Neural progenitor cell (in vitro differentiated cells): ENCODE measurements at regions not wholly inside any gene's neighbourhood (a gene's known extent, or its start where the extent isn't known, plus 50 kb on each side); places are given as distances from the start of the nearest gene placed in this dataset.

ENCODE experiments used
- DNase-seq: peaks from one replicate; pipeline ENCODE4 v3.0.0-alpha.2; 2016; ENCODE audit warnings: low spot score
- H2AFZ ChIP-seq: fragments of 200-600 bp; sonication (generic); replicated peaks from 2 replicates; pipeline ENCODE4 v1.6.1; 2016; ENCODE audit warnings: antibody characterized with exemption
- H3F3A ChIP-seq: fragments of 200-600 bp; sonication (generic); 2 replicates; pipeline ENCODE4 v1.6.1; 2016; ENCODE audit warnings: antibody characterized with exemption, low read depth
- H3K27ac ChIP-seq: fragments of 200-600 bp; sonication (generic); 2 replicates; pipeline ENCODE4 v1.5.1; 2016; ENCODE audit warnings: mild to moderate bottlenecking
- H3K27me3 ChIP-seq: fragments of 200-600 bp; sonication (generic); 2 replicates; pipeline ENCODE4 v1.6.1; 2016; ENCODE audit warnings: mild to moderate bottlenecking, moderate library complexity
- H3K36me3 ChIP-seq: fragments of 200-600 bp; sonication (generic); 2 replicates; pipeline ENCODE4 v1.5.1; 2016
- H3K4me1 ChIP-seq: fragments of 200-600 bp; sonication (generic); 2 replicates; pipeline ENCODE4 v1.6.1; 2016; ENCODE audit warnings: mixed run types
- H3K4me2 ChIP-seq: fragments of 200-600 bp; sonication (generic); 2 replicates; pipeline ENCODE4 v1.6.1; 2016
- H3K4me3 ChIP-seq: fragments of 200-600 bp; sonication (generic); 2 replicates; pipeline ENCODE4 v1.5.1; 2016
- H3K79me2 ChIP-seq: fragments of 200-600 bp; sonication (generic); 2 replicates; pipeline ENCODE4 v1.6.1; 2016; ENCODE audit warnings: low read depth
- H3K9ac ChIP-seq: fragments of 200-600 bp; sonication (generic); 2 replicates; pipeline ENCODE4 v1.6.1; 2016
- H3K9me3 ChIP-seq: fragments of 200-600 bp; sonication (generic); 2 replicates; pipeline ENCODE4 v1.5.1; 2016; ENCODE audit warnings: low read depth
- H4K20me1 ChIP-seq: fragments of 200-600 bp; sonication (generic); 2 replicates; pipeline ENCODE4 v1.6.1; 2016; ENCODE audit warnings: low read depth
- H3K27ac Mint-ChIP-seq: 3 replicates; pipeline ENCODE4 v1.8.0; 2021; ENCODE audit warnings: mixed read lengths
- H3K27me3 Mint-ChIP-seq: 2 replicates; pipeline ENCODE4 v1.8.0; 2022; ENCODE audit warnings: low read depth, mild to moderate bottlenecking, inconsistent platforms, moderate library complexity, mixed read lengths; ENCODE audit not compliant: insufficient read depth
- H3K36me3 Mint-ChIP-seq: 3 replicates; pipeline ENCODE4 v1.8.0; 2021; ENCODE audit warnings: mixed read lengths
- H3K4me1 Mint-ChIP-seq: 3 replicates; pipeline ENCODE4 v1.8.0; 2021; ENCODE audit warnings: mixed read lengths
- H3K4me3 Mint-ChIP-seq: 3 replicates; pipeline ENCODE4 v1.8.0; 2021; ENCODE audit warnings: mild to moderate bottlenecking, moderate library complexity, mixed read lengths
- H3K9me3 Mint-ChIP-seq: 3 replicates; pipeline ENCODE4 v1.8.0; 2020; ENCODE audit warnings: mixed read lengths
- EZH2 ChIP-seq: fragments of 200-600 bp; sonication (generic); IDR thresholded peaks from 2 replicates; pipeline ENCODE4 v1.6.1; 2017; ENCODE audit warnings: antibody characterized with exemption, mild to moderate bottlenecking, moderate library complexity
- EZH2phosphoT487 ChIP-seq: fragments of 200-600 bp; sonication (generic); IDR thresholded peaks from 2 replicates; pipeline ENCODE4 v1.6.1; 2017; ENCODE audit warnings: antibody characterized with exemption
- TF ChIP-seq, protein P1 (sequence below): fragments of 200-600 bp; sonication (generic); IDR thresholded peaks from 2 replicates; pipeline ENCODE4 v1.5.1; 2017; ENCODE audit warnings: antibody characterized with exemption, mild to moderate bottlenecking

DNA sequence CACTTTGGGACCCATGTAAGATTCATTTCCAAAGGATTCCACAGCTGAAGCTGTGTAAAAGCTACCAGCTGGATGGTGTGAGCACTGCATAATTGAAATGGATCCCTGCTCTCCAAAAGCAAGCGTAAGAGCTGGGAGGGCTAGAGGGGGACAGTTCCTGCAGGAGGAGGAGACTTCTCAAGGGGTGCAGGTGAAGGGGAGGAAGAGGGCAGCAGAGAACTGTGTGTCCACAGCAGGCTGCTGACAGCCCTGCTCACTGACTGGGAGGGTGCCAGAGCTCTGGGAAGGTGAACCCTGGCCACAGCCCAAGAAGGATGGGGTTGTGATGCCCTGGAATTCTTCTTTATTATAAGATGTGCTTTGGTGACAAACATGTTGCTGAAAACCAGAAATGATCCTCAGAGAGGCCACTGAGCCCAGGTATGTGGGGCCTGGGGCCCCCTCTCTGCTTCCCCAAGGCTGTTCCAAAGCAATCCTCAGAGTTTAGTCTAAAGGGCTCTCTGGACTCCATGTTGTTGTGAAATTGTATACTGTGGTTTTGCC, 112.8 kb upstream of the SLC25A48 start:
- H3K79me2 ChIP-seq = no peaks in the 10 kb centered on the region
- H3K9me3 Mint-ChIP-seq = no peaks in the 10 kb centered on the region

DNA sequence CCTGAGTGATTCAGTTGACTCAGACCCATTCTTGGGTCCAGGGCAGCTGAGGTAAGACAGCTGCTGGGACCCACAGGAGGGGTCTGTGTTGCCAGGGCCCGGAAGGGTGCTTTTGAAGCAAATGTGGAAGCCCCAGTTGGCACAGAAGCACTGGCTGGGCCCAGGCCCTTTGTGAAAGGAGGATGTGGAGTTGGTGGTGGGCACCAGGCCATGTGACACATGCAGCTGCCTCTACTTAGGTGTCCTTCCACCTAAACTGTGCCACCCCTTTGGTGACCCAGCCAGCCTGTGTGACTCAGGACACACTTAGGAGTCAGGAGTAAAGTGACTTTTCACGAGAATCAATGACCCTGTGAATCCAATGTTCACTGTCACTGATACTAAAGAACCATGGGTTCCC, 114.3 kb upstream of the SLC25A48 start:
- TF ChIP-seq EZH2 = no peak
- TF ChIP-seq, protein P1, sequence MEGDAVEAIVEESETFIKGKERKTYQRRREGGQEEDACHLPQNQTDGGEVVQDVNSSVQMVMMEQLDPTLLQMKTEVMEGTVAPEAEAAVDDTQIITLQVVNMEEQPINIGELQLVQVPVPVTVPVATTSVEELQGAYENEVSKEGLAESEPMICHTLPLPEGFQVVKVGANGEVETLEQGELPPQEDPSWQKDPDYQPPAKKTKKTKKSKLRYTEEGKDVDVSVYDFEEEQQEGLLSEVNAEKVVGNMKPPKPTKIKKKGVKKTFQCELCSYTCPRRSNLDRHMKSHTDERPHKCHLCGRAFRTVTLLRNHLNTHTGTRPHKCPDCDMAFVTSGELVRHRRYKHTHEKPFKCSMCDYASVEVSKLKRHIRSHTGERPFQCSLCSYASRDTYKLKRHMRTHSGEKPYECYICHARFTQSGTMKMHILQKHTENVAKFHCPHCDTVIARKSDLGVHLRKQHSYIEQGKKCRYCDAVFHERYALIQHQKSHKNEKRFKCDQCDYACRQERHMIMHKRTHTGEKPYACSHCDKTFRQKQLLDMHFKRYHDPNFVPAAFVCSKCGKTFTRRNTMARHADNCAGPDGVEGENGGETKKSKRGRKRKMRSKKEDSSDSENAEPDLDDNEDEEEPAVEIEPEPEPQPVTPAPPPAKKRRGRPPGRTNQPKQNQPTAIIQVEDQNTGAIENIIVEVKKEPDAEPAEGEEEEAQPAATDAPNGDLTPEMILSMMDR = no peak
- no peak for TF ChIP-seq EZH2phosphoT487
- Histone ChIP-seq H3K79me2 (no peaks in the 10 kb centered on the region), H3K4me2 (no peak overlapping the region), H3K36me3 (no peaks in the 10 kb centered on the region), H3K27ac (no peak overlapping the region), H3K4me3 (no peak overlapping the region), H3K4me1 (peaks cover 4% of the 10 kb centered on the region), H2AFZ (no peak overlapping the region), H3K9me3 (no peaks in the 10 kb centered on the region), H3K27me3 (no peaks in the 10 kb centered on the region), H3F3A (no peaks in the 10 kb centered on the region), H3K9ac (no peak overlapping the region), H4K20me1 (no peaks in the 10 kb centered on the region)
- Mint-ChIP-seq H3K27me3 (peaks cover 9% of the 10 kb centered on the region), H3K36me3 (no peaks in the 10 kb centered on the region), H3K4me1 (peaks cover 16% of the 10 kb centered on the region), H3K27ac (no peak overlapping the region), H3K4me3 (no peak overlapping the region), H3K9me3 (no peaks in the 10 kb centered on the region)
- DNase-seq = no peak

More for the DNA sequence above, 112.8 kb upstream of the SLC25A48 start:
- Histone ChIP-seq H3K4me1 (peaks cover 4% of the 10 kb centered on the region), H3F3A (no peaks in the 10 kb centered on the region), H3K9ac (no peak overlapping the region), H3K4me2 (no peak overlapping the region), H4K20me1 (no peaks in the 10 kb centered on the region), H3K36me3 (no peaks in the 10 kb centered on the region), H3K27ac (no peak overlapping the region), H2AFZ (no peak overlapping the region), H3K9me3 (no peaks in the 10 kb centered on the region), H3K27me3 (no peaks in the 10 kb centered on the region), H3K4me3 (no peak overlapping the region)
- Mint-ChIP-seq H3K4me3 (no peak overlapping the region), H3K27me3 (peaks cover 5% of the 10 kb centered on the region), H3K27ac (peak overlapping the region; percentile 37), H3K4me1 (peaks cover 16% of the 10 kb centered on the region), H3K36me3 (no peaks in the 10 kb centered on the region)
- DNase-seq = no peak
- TF ChIP-seq EZH2phosphoT487 (no peak), EZH2 (no peak)
- TF ChIP-seq, protein P1 = no peak

DNA sequence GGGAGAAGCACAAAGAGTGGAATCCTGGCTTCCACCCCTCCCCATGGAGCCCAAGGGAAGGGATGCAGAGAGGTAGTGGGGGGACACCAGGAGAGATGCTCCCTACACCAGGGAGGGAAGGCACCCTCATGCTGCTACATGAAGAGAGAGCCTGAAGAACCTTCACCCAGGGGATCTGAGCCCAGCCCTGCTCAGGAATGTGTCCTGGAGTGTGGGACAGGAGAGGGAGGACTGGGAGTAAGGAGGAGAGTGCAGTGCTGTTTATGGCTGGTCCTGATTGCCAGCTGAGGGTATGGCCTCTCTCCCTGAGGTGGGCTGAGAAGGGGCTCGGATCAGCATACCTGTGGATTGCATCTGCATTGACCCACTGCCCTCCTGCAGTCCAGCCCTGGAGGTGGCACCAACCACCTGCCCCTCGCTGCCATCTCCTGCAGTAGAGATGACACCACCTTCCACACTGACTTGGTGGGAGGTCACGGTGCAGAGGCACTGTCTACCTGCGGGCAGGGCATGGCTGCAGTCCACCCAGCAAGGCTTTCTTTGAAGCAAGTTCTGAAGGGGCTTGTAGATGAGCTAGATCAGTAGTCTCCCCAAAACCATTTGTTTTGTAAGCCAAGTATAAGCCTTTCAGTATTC, 114.9 kb upstream of the SLC25A48 start:
- Histone ChIP-seq H2AFZ (no peak overlapping the region), H3K27me3 (no peaks in the 10 kb centered on the region)

More for the DNA sequence above, 114.9 kb upstream of the SLC25A48 start:
- no peak overlapping the region for H3K27ac ChIP-seq
- peaks cover 9% of the 10 kb centered on the region for H3K27me3 Mint-ChIP-seq
- H3K9me3 ChIP-seq = no peaks in the 10 kb centered on the region
- no peak overlapping the region for H3K9ac ChIP-seq
- no peak overlapping the region for H3K27ac Mint-ChIP-seq
- no peaks in the 10 kb centered on the region for H3K79me2 ChIP-seq
- H3K4me1 ChIP-seq = peaks cover 4% of the 10 kb centered on the region
- no peak for DNase-seq
- H3K36me3 Mint-ChIP-seq = no peaks in the 10 kb centered on the region
- H4K20me1 ChIP-seq = no peaks in the 10 kb centered on the region
- H3K4me1 Mint-ChIP-seq = peaks cover 16% of the 10 kb centered on the region
- H3K4me2 ChIP-seq = no peak overlapping the region
- H3K36me3 ChIP-seq = no peaks in the 10 kb centered on the region
- no peak overlapping the region for H3K4me3 ChIP-seq
- H3K4me3 Mint-ChIP-seq = no peak overlapping the region
- TF ChIP-seq EZH2phosphoT487 = no peak
- no peak for TF ChIP-seq EZH2
- TF ChIP-seq, protein P1 = no peak
- H3K9me3 Mint-ChIP-seq = no peaks in the 10 kb centered on the region
- H3F3A ChIP-seq = no peaks in the 10 kb centered on the region
